ENCODE measurements at regions not wholly inside any gene's neighbourhood (a gene's known extent, or its start where the extent isn't known, plus 50 kb on each side); places are given as distances from the start of the nearest gene placed in this dataset.
A peak's percentile ranks its signal among the peaks of the same experiment; 100 is the strongest.

DNA sequence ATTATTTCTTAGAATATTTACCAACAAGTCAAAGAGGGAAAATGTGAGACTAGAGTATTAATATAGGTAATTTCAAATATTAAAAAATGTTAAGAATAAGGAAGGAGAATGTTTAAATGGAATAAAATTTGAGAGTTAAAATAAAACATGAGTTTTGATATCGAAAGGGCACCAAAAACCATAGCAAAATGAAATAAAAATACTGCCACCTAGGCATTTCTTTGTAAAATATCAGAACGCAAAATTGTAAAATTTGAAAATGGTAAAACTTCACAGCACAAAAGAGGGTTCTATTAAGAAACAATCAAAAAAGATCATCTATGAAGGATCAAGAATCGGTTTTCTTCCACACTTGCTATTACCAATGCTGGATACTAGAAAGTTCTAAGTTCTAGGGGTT is 418.3 kb downstream of the TAF11L14 start:
- DNase-seq (ENCODE audit: low spot score) (no peak), FAIRE-seq (no peak), ATAC-seq (no peak)
- Histone ChIP-seq H3K27me3 (ENCODE audit: control insufficient read depth in 1 of 2, insufficient read depth in 2 of 2, low read length in 2 of 2) (no peaks in the 10 kb centered on the region), H3K4me2 (ENCODE audit: low read depth, low read length) (no peak overlapping the region), H4K20me1 (ENCODE audit: insufficient read depth, low read length) (no peaks in the 10 kb centered on the region), H3K9me3 (ENCODE audit: low read length) (peaks cover 83% of the 10 kb centered on the region), H3K36me3 (replicated peaks in 1 of 2; ENCODE audit: control insufficient read depth in 1 of 2, insufficient read depth in 2 of 2, low read length in 2 of 2) (no peaks in the 10 kb centered on the region), H3K9ac (ENCODE audit: insufficient read depth, low read depth, low read length) (no peak overlapping the region), H3K4me1 (ENCODE audit: insufficient read depth, low read length) (no peaks in the 10 kb centered on the region), H3K4me3 (replicated peaks in 1 of 3; ENCODE audit: insufficient read depth in 1 of 3, low read depth in 2 of 3, low read length in 3 of 3) (no peak overlapping the region), H2AFZ (ENCODE audit: low read length) (no peak overlapping the region), H3K27ac (ENCODE audit: extremely low read length, insufficient read depth, low read length) (no peak overlapping the region), H3K79me2 (ENCODE audit: insufficient read depth, low read length) (no peaks in the 10 kb centered on the region)
- ChIA-PET POLR2A (no interaction called here), CTCF (ENCODE audit: low intra/inter-chr PET ratio, low total read pairs) (no interaction called here)
- no TSS peak for BruUV-seq (replicated peaks)
- WGBS (ENCODE audit: low lambda C conversion rate): 19% methylated on average over 3 of the region's 3 CpGs
- TF ChIP-seq, protein P1, sequence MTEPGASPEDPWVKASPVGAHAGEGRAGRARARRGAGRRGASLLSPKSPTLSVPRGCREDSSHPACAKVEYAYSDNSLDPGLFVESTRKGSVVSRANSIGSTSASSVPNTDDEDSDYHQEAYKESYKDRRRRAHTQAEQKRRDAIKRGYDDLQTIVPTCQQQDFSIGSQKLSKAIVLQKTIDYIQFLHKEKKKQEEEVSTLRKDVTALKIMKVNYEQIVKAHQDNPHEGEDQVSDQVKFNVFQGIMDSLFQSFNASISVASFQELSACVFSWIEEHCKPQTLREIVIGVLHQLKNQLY (CRISPR knock-in tag; IDR thresholded peaks at IDR 0.05): no peak
- no peak for TF ChIP-seq ETV6 (CRISPR knock-in tag; conservative IDR thresholded peaks at IDR 0.05)
- TF ChIP-seq MAFK (conservative IDR thresholded peaks at IDR 0.05 in 1 of 2, IDR thresholded peaks at IDR 0.05 in 1 of 2; ENCODE audit: low read length in 2 of 2): peak in 1 of 2 experiments; percentile 45; a peak in 1 of 4 replicates
- intact Hi-C loops (cut with micrococcal nuclease; ENCODE audit: unreplicated experiment): no loop called here
- in situ Hi-C loops (cut with HindIII; ENCODE audit: extremely low pct_ligation_motif_present, low pct_unique_long_range_greater_than_20kb): no loop called here

DNA sequence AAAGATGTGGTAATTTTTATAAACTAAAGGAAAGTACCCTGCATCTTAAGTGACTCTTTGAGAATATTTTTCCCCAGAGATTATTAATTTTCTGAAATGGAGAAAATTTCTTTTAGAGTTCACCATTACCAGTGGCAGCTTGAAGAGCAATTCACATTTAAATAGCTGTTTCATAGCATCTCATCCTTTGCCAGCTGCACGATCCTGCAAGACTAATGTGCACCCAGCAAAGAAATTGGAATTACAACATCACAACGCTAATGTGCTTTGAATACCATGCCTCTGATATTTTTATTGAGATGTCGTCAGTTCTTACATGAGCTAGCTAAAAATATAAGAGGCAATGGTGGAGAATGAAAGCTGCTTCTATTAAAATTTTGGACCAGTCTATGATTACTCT is 423.5 kb downstream of the TAF11L14 start:
- intact Hi-C loops (cut with micrococcal nuclease; ENCODE audit: unreplicated experiment) (no loop called here), in situ Hi-C loops (cut with HindIII; ENCODE audit: extremely low pct_ligation_motif_present, low pct_unique_long_range_greater_than_20kb) (no loop called here)
- Histone ChIP-seq H3K27ac (ENCODE audit: extremely low read length, insufficient read depth, low read length) (no peak overlapping the region), H3K36me3 (replicated peaks in 1 of 2; ENCODE audit: control insufficient read depth in 1 of 2, insufficient read depth in 2 of 2, low read length in 2 of 2) (no peaks in the 10 kb centered on the region), H3K9ac (ENCODE audit: insufficient read depth, low read depth, low read length) (no peak overlapping the region), H3K79me2 (ENCODE audit: insufficient read depth, low read length) (no peaks in the 10 kb centered on the region), H2AFZ (ENCODE audit: low read length) (no peak overlapping the region), H3K27me3 (ENCODE audit: control insufficient read depth in 1 of 2, insufficient read depth in 2 of 2, low read length in 2 of 2) (no peaks in the 10 kb centered on the region), H3K4me3 (replicated peaks in 1 of 3; ENCODE audit: insufficient read depth in 1 of 3, low read depth in 2 of 3, low read length in 3 of 3) (no peak overlapping the region), H3K4me1 (ENCODE audit: insufficient read depth, low read length) (no peaks in the 10 kb centered on the region), H3K9me3 (ENCODE audit: low read length) (peaks cover 78% of the 10 kb centered on the region), H3K4me2 (ENCODE audit: low read depth, low read length) (no peak overlapping the region), H4K20me1 (ENCODE audit: insufficient read depth, low read length) (no peaks in the 10 kb centered on the region)
- no peak for ATAC-seq
- no peak for FAIRE-seq
- POLR2A ChIA-PET: no interaction called here
- no peak for DNase-seq (ENCODE audit: low spot score)
- 0% methylated on average over 3 of the region's 3 CpGs for WGBS (ENCODE audit: low lambda C conversion rate)
- BruUV-seq (replicated peaks): no TSS peak
- CTCF ChIA-PET (ENCODE audit: low intra/inter-chr PET ratio, low total read pairs): no interaction called here
- TF ChIP-seq, protein P2, sequence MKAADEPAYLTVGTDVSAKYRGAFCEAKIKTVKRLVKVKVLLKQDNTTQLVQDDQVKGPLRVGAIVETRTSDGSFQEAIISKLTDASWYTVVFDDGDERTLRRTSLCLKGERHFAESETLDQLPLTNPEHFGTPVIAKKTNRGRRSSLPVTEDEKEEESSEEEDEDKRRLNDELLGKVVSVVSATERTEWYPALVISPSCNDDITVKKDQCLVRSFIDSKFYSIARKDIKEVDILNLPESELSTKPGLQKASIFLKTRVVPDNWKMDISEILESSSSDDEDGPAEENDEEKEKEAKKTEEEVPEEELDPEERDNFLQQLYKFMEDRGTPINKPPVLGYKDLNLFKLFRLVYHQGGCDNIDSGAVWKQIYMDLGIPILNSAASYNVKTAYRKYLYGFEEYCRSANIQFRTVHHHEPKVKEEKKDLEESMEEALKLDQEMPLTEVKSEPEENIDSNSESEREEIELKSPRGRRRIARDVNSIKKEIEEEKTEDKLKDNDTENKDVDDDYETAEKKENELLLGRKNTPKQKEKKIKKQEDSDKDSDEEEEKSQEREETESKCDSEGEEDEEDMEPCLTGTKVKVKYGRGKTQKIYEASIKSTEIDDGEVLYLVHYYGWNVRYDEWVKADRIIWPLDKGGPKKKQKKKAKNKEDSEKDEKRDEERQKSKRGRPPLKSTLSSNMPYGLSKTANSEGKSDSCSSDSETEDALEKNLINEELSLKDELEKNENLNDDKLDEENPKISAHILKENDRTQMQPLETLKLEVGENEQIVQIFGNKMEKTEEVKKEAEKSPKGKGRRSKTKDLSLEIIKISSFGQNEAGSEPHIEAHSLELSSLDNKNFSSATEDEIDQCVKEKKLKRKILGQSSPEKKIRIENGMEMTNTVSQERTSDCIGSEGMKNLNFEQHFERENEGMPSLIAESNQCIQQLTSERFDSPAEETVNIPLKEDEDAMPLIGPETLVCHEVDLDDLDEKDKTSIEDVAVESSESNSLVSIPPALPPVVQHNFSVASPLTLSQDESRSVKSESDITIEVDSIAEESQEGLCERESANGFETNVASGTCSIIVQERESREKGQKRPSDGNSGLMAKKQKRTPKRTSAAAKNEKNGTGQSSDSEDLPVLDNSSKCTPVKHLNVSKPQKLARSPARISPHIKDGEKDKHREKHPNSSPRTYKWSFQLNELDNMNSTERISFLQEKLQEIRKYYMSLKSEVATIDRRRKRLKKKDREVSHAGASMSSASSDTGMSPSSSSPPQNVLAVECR (CRISPR knock-in tag; IDR thresholded peaks at IDR 0.05; ENCODE audit: borderline replicate concordance): no peak
- TF ChIP-seq TBX2 (CRISPR knock-in tag; IDR thresholded peaks at IDR 0.05; ENCODE audit: borderline replicate concordance): no peak

Measured in HepG2 (cell line).